ENCODE measurements at regions not wholly inside any gene's neighbourhood (a gene's known extent, or its start where the extent isn't known, plus 50 kb on each side); places are given as distances from the start of the nearest gene placed in this dataset.

GRCh38 chr11:45446434-45446833 is 160.3 kb upstream of the SYT13 start:
- H3K9me3 ChIP-seq (ENCODE audit: insufficient read depth, low read length): no peaks in the 10 kb centered on the region
- no peak overlapping the region for H3K9ac ChIP-seq (ENCODE audit: low read length)
- H3K4me3 ChIP-seq (ENCODE audit: low read length): no peak overlapping the region
- no peaks in the 10 kb centered on the region for H3K4me1 ChIP-seq (ENCODE audit: low read length)
- no peak overlapping the region for H2AFZ ChIP-seq (ENCODE audit: low read depth, low read length)
- no peaks in the 10 kb centered on the region for H3K79me2 ChIP-seq (ENCODE audit: low read length)
- peaks cover 42% of the 10 kb centered on the region for H3K27me3 ChIP-seq (ENCODE audit: low read depth, low read length)
- no peaks in the 10 kb centered on the region for H3K36me3 ChIP-seq (replicated peaks; ENCODE audit: low read depth, low read length)
- TF ChIP-seq EZH2phosphoT487 (IDR thresholded peaks at IDR 0.05; ENCODE audit: low read depth) (no peak), CTCF (IDR thresholded peaks at IDR 0.05; ENCODE audit: low read depth, low read length) (no peak)
- H3K27ac ChIP-seq (ENCODE audit: low read length): no peak overlapping the region
- no peak overlapping the region for H3K4me2 ChIP-seq (ENCODE audit: low read length)
- no peaks in the 10 kb centered on the region for H4K20me1 ChIP-seq (ENCODE audit: insufficient read depth, low read length)

GRCh38 chr11:45444796-45445195 is 158.7 kb upstream of the SYT13 start:
- Histone ChIP-seq H3K36me3 (replicated peaks; ENCODE audit: low read depth, low read length) (no peaks in the 10 kb centered on the region), H3K79me2 (ENCODE audit: low read length) (no peaks in the 10 kb centered on the region), H3K27me3 (ENCODE audit: low read depth, low read length) (peaks cover 33% of the 10 kb centered on the region), H3K9ac (ENCODE audit: low read length) (no peak overlapping the region), H3K4me2 (ENCODE audit: low read length) (no peak overlapping the region), H2AFZ (ENCODE audit: low read depth, low read length) (no peak overlapping the region), H4K20me1 (ENCODE audit: insufficient read depth, low read length) (no peaks in the 10 kb centered on the region), H3K9me3 (ENCODE audit: insufficient read depth, low read length) (no peaks in the 10 kb centered on the region), H3K4me1 (ENCODE audit: low read length) (no peaks in the 10 kb centered on the region), H3K4me3 (ENCODE audit: low read length) (no peak overlapping the region), H3K27ac (ENCODE audit: low read length) (no peak overlapping the region)
- TF ChIP-seq CTCF (IDR thresholded peaks at IDR 0.05; ENCODE audit: low read depth, low read length) (no peak), EZH2phosphoT487 (IDR thresholded peaks at IDR 0.05; ENCODE audit: low read depth) (no peak)

GRCh38 chr11:45440111-45440510 is 154.0 kb upstream of the SYT13 start:
- Histone ChIP-seq H4K20me1 (ENCODE audit: insufficient read depth, low read length) (no peaks in the 10 kb centered on the region), H3K27me3 (ENCODE audit: low read depth, low read length) (peaks cover 47% of the 10 kb centered on the region), H3K27ac (ENCODE audit: low read length) (no peak overlapping the region), H3K9me3 (ENCODE audit: insufficient read depth, low read length) (no peaks in the 10 kb centered on the region), H3K9ac (ENCODE audit: low read length) (no peak overlapping the region), H2AFZ (ENCODE audit: low read depth, low read length) (no peak overlapping the region), H3K4me2 (ENCODE audit: low read length) (no peak overlapping the region), H3K4me3 (ENCODE audit: low read length) (no peak overlapping the region), H3K79me2 (ENCODE audit: low read length) (no peaks in the 10 kb centered on the region), H3K36me3 (replicated peaks; ENCODE audit: low read depth, low read length) (no peaks in the 10 kb centered on the region), H3K4me1 (ENCODE audit: low read length) (no peaks in the 10 kb centered on the region)
- TF ChIP-seq EZH2phosphoT487 (IDR thresholded peaks at IDR 0.05; ENCODE audit: low read depth) (no peak), CTCF (IDR thresholded peaks at IDR 0.05; ENCODE audit: low read depth, low read length) (no peak)

- Histone ChIP-seq H3K36me3 (replicated peaks; ENCODE audit: low read depth, low read length) (no peaks in the 10 kb centered on the region), H4K20me1 (ENCODE audit: insufficient read depth, low read length) (no peaks in the 10 kb centered on the region), H3K27ac (ENCODE audit: low read length) (no peak overlapping the region), H3K4me2 (ENCODE audit: low read length) (no peak overlapping the region), H3K4me1 (ENCODE audit: low read length) (no peaks in the 10 kb centered on the region), H3K27me3 (ENCODE audit: low read depth, low read length) (peaks cover 53% of the 10 kb centered on the region), H3K9ac (ENCODE audit: low read length) (no peak overlapping the region), H2AFZ (ENCODE audit: low read depth, low read length) (no peak overlapping the region), H3K4me3 (ENCODE audit: low read length) (no peak overlapping the region), H3K79me2 (ENCODE audit: low read length) (no peaks in the 10 kb centered on the region), H3K9me3 (ENCODE audit: insufficient read depth, low read length) (no peaks in the 10 kb centered on the region)
- TF ChIP-seq EZH2phosphoT487 (IDR thresholded peaks at IDR 0.05; ENCODE audit: low read depth) (no peak), CTCF (IDR thresholded peaks at IDR 0.05; ENCODE audit: low read depth, low read length) (no peak)
Observed at GRCh38 chr11:45436966-45437365, 150.8 kb upstream of the SYT13 start.

Data from OCI-LY3 (cell line).